Small intestine (tissue), 7 donors: ENCODE measurements at regions not wholly inside any gene's neighbourhood (a gene's known extent, or its start where the extent isn't known, plus 50 kb on each side); places are given as distances from the start of the nearest gene placed in this dataset.
"Not testable (repeated sequence)": the region's sequence is repeated elsewhere in the genome, so short reads cannot be mapped to it uniquely, and the experiment has no call there.

Experiments used
- DNase-seq, 2 donors: peaks; one replicate each; pipeline versions ENCODE4 v3.0.0 to v3.0.0-alpha.2; 2013
- FAIRE-seq: peaks from 2 replicates; lab custom pipeline; 2012; peaks lifted over from hg19 to GRCh38; lab: Jason Lieb, UNC
- H3K27ac ChIP-seq, 3 donors: one replicate each; pipeline ENCODE4 v1.5.1; 2013; ENCODE audit warnings: low read length in 2 of 3, mild to moderate bottlenecking in 2 of 3, control low read depth in 1 of 3, inconsistent platforms in 1 of 3, low read depth in 1 of 3, moderate library complexity in 1 of 3
- H3K27me3 ChIP-seq, 3 donors: one replicate each; pipeline ENCODE4 v1.6.1; 2013; ENCODE audit warnings: low read length in 3 of 3, inconsistent platforms in 1 of 3; ENCODE audit not compliant: control insufficient read depth in 3 of 3, insufficient read depth in 3 of 3
- H3K36me3 ChIP-seq, 3 donors: one replicate each; pipeline ENCODE4 v1.6.1; 2013; ENCODE audit warnings: low read length in 3 of 3, inconsistent platforms in 1 of 3, low read depth in 1 of 3, mild to moderate bottlenecking in 1 of 3, moderate library complexity in 1 of 3; ENCODE audit not compliant: control insufficient read depth in 3 of 3, insufficient read depth in 2 of 3
- H3K4me1 ChIP-seq, 3 donors: one replicate each; pipeline ENCODE4 v1.6.1; 2013; ENCODE audit warnings: low read length in 2 of 3, inconsistent platforms in 1 of 3, low read depth in 1 of 3, mild to moderate bottlenecking in 1 of 3, moderate library complexity in 1 of 3; ENCODE audit not compliant: control insufficient read depth in 3 of 3, insufficient read depth in 2 of 3
- H3K4me3 ChIP-seq, 3 donors: one replicate each; pipeline ENCODE4 v1.5.1; 2013; ENCODE audit warnings: low read length in 3 of 3, control low read depth in 1 of 3, inconsistent platforms in 1 of 3, low read depth in 1 of 3, mild to moderate bottlenecking in 1 of 3, moderate library complexity in 1 of 3
- H3K9me3 ChIP-seq, 2 donors: one replicate each; pipeline ENCODE4 v1.6.1; 2013; ENCODE audit warnings: low read depth in 1 of 2, low read length in 1 of 2; ENCODE audit not compliant: control insufficient read depth in 2 of 2, insufficient read depth in 1 of 2
- WGBS, 3 donors: extraction: QIAGEN DNeasy Blood & Tissue Kit; methylation state at CpG; one replicate each; pipeline ENCODE4 v1.1.7; 2013; 5-methylcytosine and 5-hydroxymethylcytosine counted together
- donor health status: healthy with polysubstance abuse.
- donor health status: control.
- donor health status: control.
- donor health status: Bipolar disorder and iron deficiency.
- donor health status: healthy.

- H3K9me3 ChIP-seq, H3K27ac ChIP-seq, H3K4me1 ChIP-seq, H3K27me3 ChIP-seq, H3K36me3 ChIP-seq, FAIRE-seq, H3K4me3 ChIP-seq, DNase-seq: not testable (repeated sequence)
- WGBS, 3 donors, result 92 to 94% (median 92%) methylated on average over 13 to 15 of the region's 15 CpGs
These were observed 195.4 kb downstream of the LAT start for GRCh38 chr16:29180206-29180600.

- FAIRE-seq, H3K9me3 ChIP-seq, H3K4me1 ChIP-seq, H3K4me3 ChIP-seq, H3K27me3 ChIP-seq, DNase-seq, H3K36me3 ChIP-seq: not testable (repeated sequence)
- H3K27ac ChIP-seq, result peak overlapping the region in 1 of 3 donors; percentile 31
- WGBS, 3 donors, result 85 to 92% (median 91%) methylated on average over 21 to 25 of the region's 25 CpGs
These were observed 194.8 kb downstream of the LAT start for GRCh38 chr16:29179401-29180205.

GRCh38 chr16:29177888-29178726 is 193.3 kb downstream of the LAT start:
- WGBS, 3 donors, result 25 to 52% (median 47%) methylated on average over 19 to 24 of the region's 24 CpGs
- peak overlapping the region in 1 of 3 donors; percentile 78 for H3K27ac ChIP-seq
- not testable (repeated sequence) for FAIRE-seq

GRCh38 chr16:29177203-29177887 is 192.5 kb downstream of the LAT start:
- not testable (repeated sequence) for H3K9me3 ChIP-seq, H3K27me3 ChIP-seq, H3K36me3 ChIP-seq, H3K4me3 ChIP-seq, H3K4me1 ChIP-seq, FAIRE-seq, DNase-seq
- H3K27ac ChIP-seq, result peak overlapping the region in 1 of 3 donors; percentile 78
- WGBS, 3 donors, result 56 to 77% (median 74%) methylated on average over 24 to 30 of the region's 30 CpGs

More at GRCh38 chr16:29177888-29178726, 193.3 kb downstream of the LAT start:
- DNase-seq, result peak; percentile 26 to 36
- not testable (repeated sequence) for H3K4me1 ChIP-seq, H3K27me3 ChIP-seq, H3K9me3 ChIP-seq, H3K36me3 ChIP-seq, H3K4me3 ChIP-seq

GRCh38 chr16:29176822-29177202 is 192.0 kb downstream of the LAT start:
- not testable (repeated sequence) for H3K4me3 ChIP-seq, H3K27ac ChIP-seq, H3K9me3 ChIP-seq, H3K27me3 ChIP-seq, FAIRE-seq, H3K36me3 ChIP-seq, H3K4me1 ChIP-seq, DNase-seq
- 88 to 98% (median 97%) methylated on average over 6 to 7 of the region's 7 CpGs for WGBS, 3 donors

GRCh38 chr16:29176154-29176470 is 191.3 kb downstream of the LAT start:
- WGBS, 3 donors, result 50 to 79% (median 63%) methylated on average over 5 to 7 of the region's 7 CpGs
- not testable (repeated sequence) for FAIRE-seq, H3K27me3 ChIP-seq, H3K9me3 ChIP-seq, H3K4me3 ChIP-seq, H3K36me3 ChIP-seq, DNase-seq, H3K27ac ChIP-seq, H3K4me1 ChIP-seq

GRCh38 chr16:29175411-29176153 is 190.7 kb downstream of the LAT start:
- H3K27me3 ChIP-seq, result not testable (repeated sequence)

More at GRCh38 chr16:29175411-29176153, 190.7 kb downstream of the LAT start:
- H3K36me3 ChIP-seq, FAIRE-seq, H3K9me3 ChIP-seq, H3K4me1 ChIP-seq, DNase-seq, H3K4me3 ChIP-seq, H3K27ac ChIP-seq: not testable (repeated sequence)
- 90 to 93% (median 90%) methylated on average over 17 to 19 of the region's 19 CpGs for WGBS, 3 donors
